ENCODE measurements at regions not wholly inside any gene's neighbourhood (a gene's known extent, or its start where the extent isn't known, plus 50 kb on each side); places are given as distances from the start of the nearest gene placed in this dataset.

GRCh38 chr4:129578336-129578735 is 482.4 kb downstream of the C4orf33 start:
- no peak for TF ChIP-seq POLR2AphosphoS5 (IDR thresholded peaks at IDR 0.05)
- TF ChIP-seq CTCF (IDR thresholded peaks at IDR 0.05): no peak
